ENCODE measurements at regions not wholly inside any gene's neighbourhood (a gene's known extent, or its start where the extent isn't known, plus 50 kb on each side); places are given as distances from the start of the nearest gene placed in this dataset.
"Not testable (repeated sequence)": the region's sequence is repeated elsewhere in the genome, so short reads cannot be mapped to it uniquely, and the experiment has no call there.

DNA sequence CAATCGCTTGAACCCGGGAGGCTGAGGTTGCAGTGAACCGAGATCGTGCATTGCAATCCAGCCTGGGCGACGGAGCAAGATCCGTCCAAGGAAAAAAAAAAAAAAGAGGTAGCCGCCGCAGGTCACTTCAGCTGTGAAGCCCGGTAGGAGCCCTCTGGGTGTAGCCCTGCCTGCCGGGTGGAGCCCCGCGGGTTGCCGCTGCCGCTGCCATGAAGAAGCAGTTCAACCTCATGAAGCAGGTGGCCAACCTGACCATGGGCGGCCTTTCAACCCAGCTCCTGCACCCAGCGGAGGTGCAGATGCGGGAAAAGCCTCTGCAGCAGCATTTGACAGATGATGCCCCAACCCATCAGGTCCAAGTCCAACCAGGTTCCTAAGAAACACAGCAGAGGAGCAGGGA is 219.5 kb upstream of the SLC39A10 start:
- no TSS peak for BruUV-seq (replicated peaks)
- intact Hi-C loops (cut with micrococcal nuclease; ENCODE audit: unreplicated experiment): no loop called here
- no peaks in the 10 kb centered on the region for H3K79me2 ChIP-seq (ENCODE audit: low read depth)

GRCh38 chr2:195434346-195434745 is 222.7 kb upstream of the SLC39A10 start:
- Histone ChIP-seq H3K9me2 (ENCODE audit: insufficient read depth) (no peaks in the 10 kb centered on the region), H2AFZ (no peak overlapping the region), H3K36me3 (ENCODE audit: low read depth) (no peaks in the 10 kb centered on the region), H3K79me2 (ENCODE audit: low read depth) (no peaks in the 10 kb centered on the region), H3K27me3 (ENCODE audit: insufficient read depth, low read depth) (no peaks in the 10 kb centered on the region), H3K9me3 (ENCODE audit: insufficient read depth, low read depth) (no peaks in the 10 kb centered on the region), H3F3A (ENCODE audit: insufficient read depth, low read depth) (no peaks in the 10 kb centered on the region), H3K4me2 (no peak overlapping the region), H4K20me1 (ENCODE audit: insufficient read depth) (no peaks in the 10 kb centered on the region), H3K4me3 (no peak overlapping the region), H3K27ac (no peak overlapping the region), H3K4me1 (replicated peaks; ENCODE audit: insufficient read depth) (no peaks in the 10 kb centered on the region)
- ChIA-PET POLR2A (ENCODE audit: unreplicated experiment) (interaction anchor here (0.7 kb wide), 1 partner anchor 966 kb away, joined by 13 read pairs; no protein-coding TSS in a partner anchor), CTCF (no interaction called here)
- intact Hi-C loops (cut with micrococcal nuclease; ENCODE audit: unreplicated experiment): no loop called here
- no peak for DNase-seq
- no TSS peak for BruUV-seq (replicated peaks)
- TF ChIP-seq EZH2 (IDR thresholded peaks at IDR 0.05; ENCODE audit: low read depth): no peak
- TF ChIP-seq, protein P1, sequence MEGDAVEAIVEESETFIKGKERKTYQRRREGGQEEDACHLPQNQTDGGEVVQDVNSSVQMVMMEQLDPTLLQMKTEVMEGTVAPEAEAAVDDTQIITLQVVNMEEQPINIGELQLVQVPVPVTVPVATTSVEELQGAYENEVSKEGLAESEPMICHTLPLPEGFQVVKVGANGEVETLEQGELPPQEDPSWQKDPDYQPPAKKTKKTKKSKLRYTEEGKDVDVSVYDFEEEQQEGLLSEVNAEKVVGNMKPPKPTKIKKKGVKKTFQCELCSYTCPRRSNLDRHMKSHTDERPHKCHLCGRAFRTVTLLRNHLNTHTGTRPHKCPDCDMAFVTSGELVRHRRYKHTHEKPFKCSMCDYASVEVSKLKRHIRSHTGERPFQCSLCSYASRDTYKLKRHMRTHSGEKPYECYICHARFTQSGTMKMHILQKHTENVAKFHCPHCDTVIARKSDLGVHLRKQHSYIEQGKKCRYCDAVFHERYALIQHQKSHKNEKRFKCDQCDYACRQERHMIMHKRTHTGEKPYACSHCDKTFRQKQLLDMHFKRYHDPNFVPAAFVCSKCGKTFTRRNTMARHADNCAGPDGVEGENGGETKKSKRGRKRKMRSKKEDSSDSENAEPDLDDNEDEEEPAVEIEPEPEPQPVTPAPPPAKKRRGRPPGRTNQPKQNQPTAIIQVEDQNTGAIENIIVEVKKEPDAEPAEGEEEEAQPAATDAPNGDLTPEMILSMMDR (conservative IDR thresholded peaks at IDR 0.05): no peak

More for the DNA sequence above, 219.5 kb upstream of the SLC39A10 start:
- ChIA-PET CTCF (no interaction called here), POLR2A (ENCODE audit: unreplicated experiment) (no interaction called here)
- Histone ChIP-seq H3K27me3 (ENCODE audit: insufficient read depth, low read depth) (no peaks in the 10 kb centered on the region), H3K27ac (no peak overlapping the region), H4K20me1 (ENCODE audit: insufficient read depth) (no peaks in the 10 kb centered on the region), H3K9me2 (ENCODE audit: insufficient read depth) (no peaks in the 10 kb centered on the region), H3K4me1 (replicated peaks; ENCODE audit: insufficient read depth) (no peaks in the 10 kb centered on the region), H3F3A (ENCODE audit: insufficient read depth, low read depth) (no peaks in the 10 kb centered on the region), H3K4me3 (no peak overlapping the region), H3K9me3 (ENCODE audit: insufficient read depth, low read depth) (no peaks in the 10 kb centered on the region), H2AFZ (no peak overlapping the region), H3K36me3 (ENCODE audit: low read depth) (no peaks in the 10 kb centered on the region), H3K4me2 (no peak overlapping the region)
- no peak for DNase-seq
- TF ChIP-seq, protein P1 (conservative IDR thresholded peaks at IDR 0.05): no peak
- no peak for TF ChIP-seq EZH2 (IDR thresholded peaks at IDR 0.05; ENCODE audit: low read depth)

- H3K27ac ChIP-seq; H3K4me1 ChIP-seq (replicated peaks; ENCODE audit: insufficient read depth); DNase-seq; H3K9me2 ChIP-seq (ENCODE audit: insufficient read depth); H4K20me1 ChIP-seq (ENCODE audit: insufficient read depth); H3K27me3 ChIP-seq (ENCODE audit: insufficient read depth, low read depth); POLR2A ChIA-PET (ENCODE audit: unreplicated experiment); BruUV-seq (replicated peaks); H3K4me2 ChIP-seq; intact Hi-C loops (cut with micrococcal nuclease; ENCODE audit: unreplicated experiment); H2AFZ ChIP-seq; H3K36me3 ChIP-seq (ENCODE audit: low read depth); H3K79me2 ChIP-seq (ENCODE audit: low read depth); H3K9me3 ChIP-seq (ENCODE audit: insufficient read depth, low read depth); H3K4me3 ChIP-seq; H3F3A ChIP-seq (ENCODE audit: insufficient read depth, low read depth): not testable (repeated sequence)
- CTCF ChIA-PET: interaction anchor here (0.6 kb wide), 1 partner anchor 78 kb away, joined by 3 read pairs; no protein-coding TSS in a partner anchor
Measured at GRCh38 chr2:195433729-195434128, 223.3 kb upstream of the SLC39A10 start.

- Histone ChIP-seq H3K36me3 (ENCODE audit: low read depth) (no peaks in the 10 kb centered on the region), H3K27ac (no peak overlapping the region), H3F3A (ENCODE audit: insufficient read depth, low read depth) (no peaks in the 10 kb centered on the region), H3K9me3 (ENCODE audit: insufficient read depth, low read depth) (no peaks in the 10 kb centered on the region), H3K27me3 (ENCODE audit: insufficient read depth, low read depth) (no peaks in the 10 kb centered on the region), H3K4me2 (no peak overlapping the region), H3K4me3 (no peak overlapping the region), H2AFZ (no peak overlapping the region), H3K4me1 (replicated peaks; ENCODE audit: insufficient read depth) (no peaks in the 10 kb centered on the region), H3K79me2 (ENCODE audit: low read depth) (no peaks in the 10 kb centered on the region), H4K20me1 (ENCODE audit: insufficient read depth) (no peaks in the 10 kb centered on the region), H3K9me2 (ENCODE audit: insufficient read depth) (no peaks in the 10 kb centered on the region)
- no TSS peak for BruUV-seq (replicated peaks)
- ChIA-PET POLR2A (ENCODE audit: unreplicated experiment) (no interaction called here), CTCF (no interaction called here)
- TF ChIP-seq EZH2 (IDR thresholded peaks at IDR 0.05; ENCODE audit: low read depth): no peak
- TF ChIP-seq, protein P1 (conservative IDR thresholded peaks at IDR 0.05): no peak
- DNase-seq: no peak
- intact Hi-C loops (cut with micrococcal nuclease; ENCODE audit: unreplicated experiment): no loop called here
Measured at GRCh38 chr2:195428673-195429072, 228.4 kb upstream of the SLC39A10 start.

Measured in PC-9 (cell line).